Right ventricle myocardium inferior (tissue), 1 donor: ENCODE measurements at regions not wholly inside any gene's neighbourhood (a gene's known extent, or its start where the extent isn't known, plus 50 kb on each side); places are given as distances from the start of the nearest gene placed in this dataset.
A peak's percentile ranks its signal among the peaks of the same experiment; 100 is the strongest.
"Not testable (repeated sequence)": the region's sequence is repeated elsewhere in the genome, so short reads cannot be mapped to it uniquely, and the experiment has no call there.

ENCODE experiments used
- ATAC-seq: fragments of 200-7000 bp; cut with Tn5 transposase; one replicate; pipeline ENCODE4 v1.9.1; 2020; ENCODE audit warnings: mild to moderate bottlenecking, moderate library complexity
- DNase-seq: peaks from one replicate; pipeline ENCODE4 v3.0.0; 2021; ENCODE audit errors: missing footprints
- intact Hi-C: fragments of 100-400 bp; cut with DNase I; formaldehyde crosslinking; loops from one replicate; pipeline ENCODE4 v1.11.0; 2022
- donor health status: DM: no; HTN: yes; CAD: no; lungs with severe emphysema.

DNA sequence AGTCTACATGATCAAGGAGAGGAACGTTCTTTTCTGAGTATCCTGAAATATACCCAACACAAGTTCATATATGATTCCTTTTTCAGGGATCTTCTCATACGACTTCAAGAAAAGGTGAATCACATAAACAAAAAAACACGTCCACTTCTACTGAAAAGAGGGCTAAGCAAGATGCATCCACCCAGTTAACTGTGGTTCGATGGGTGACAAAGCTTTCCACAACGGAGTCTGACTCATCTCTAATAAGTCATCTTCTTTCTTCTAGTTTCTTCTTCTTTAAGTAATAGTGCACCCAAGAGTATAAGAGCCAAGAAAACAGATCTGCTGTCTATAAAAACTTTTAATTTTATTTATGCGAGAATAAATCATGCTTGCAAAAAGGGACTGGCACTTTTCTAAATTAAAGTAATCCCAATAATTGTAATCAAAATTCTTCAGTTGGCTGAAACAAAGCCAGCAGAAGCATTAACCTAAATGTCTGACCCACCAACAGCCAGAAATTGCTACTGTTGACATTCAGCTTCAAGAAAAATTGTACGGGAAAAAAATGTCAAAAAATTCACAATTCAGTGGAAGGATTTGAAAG lies 146.9 kb upstream of the ANK3 start:
- ATAC-seq (no peak), DNase-seq (no peak)
- intact Hi-C loops: no loop called here

GRCh38 chr10:60535427-60535826 lies 145.8 kb upstream of the ANK3 start:
- no peak for DNase-seq
- ATAC-seq: no peak
- intact Hi-C loops: no loop called here

- ATAC-seq: no peak
- DNase-seq: no peak
- intact Hi-C loops: no loop called here
These were observed 145.2 kb upstream of the ANK3 start for GRCh38 chr10:60534761-60535389.

DNA sequence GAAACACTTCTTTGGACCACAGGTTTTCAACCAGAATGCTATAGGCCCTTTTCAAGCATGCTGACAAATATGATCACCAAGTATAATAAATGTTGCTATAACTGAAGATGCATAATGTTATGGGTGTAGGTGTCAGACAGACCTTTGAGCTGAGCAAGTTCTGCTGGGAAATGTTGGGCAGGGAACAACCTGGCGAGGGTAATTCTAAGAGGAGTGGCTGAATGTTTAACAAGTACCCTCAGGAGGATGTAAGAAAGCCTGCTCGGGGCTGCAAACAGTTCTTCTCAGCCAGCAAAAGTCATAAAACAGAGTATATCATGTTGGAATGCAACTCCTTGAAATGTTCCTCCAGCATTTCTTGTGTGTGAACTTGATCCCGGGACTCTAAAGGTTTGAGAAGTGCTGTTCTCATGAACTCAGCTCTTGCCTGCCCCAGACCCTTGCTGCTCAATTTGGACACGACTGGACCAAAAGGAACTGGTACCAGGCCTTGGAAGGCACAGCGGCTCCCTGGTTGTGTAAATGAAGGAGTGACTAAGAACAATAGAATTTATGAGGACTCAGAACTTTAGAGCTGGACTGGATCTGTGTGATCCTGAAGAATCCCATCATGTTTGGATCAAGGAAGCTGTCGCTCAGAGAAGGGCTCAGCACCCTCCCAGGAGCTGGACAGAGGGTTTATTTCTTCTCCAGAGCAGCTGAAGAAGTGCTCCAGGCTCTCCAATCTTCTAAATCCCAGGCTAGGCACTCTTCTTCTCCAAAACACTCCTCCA lies 143.2 kb upstream of the ANK3 start:
- ATAC-seq (no peak), DNase-seq (no peak)
- intact Hi-C loops: no loop called here

GRCh38 chr10:60531006-60531405 lies 141.3 kb upstream of the ANK3 start:
- no peak for DNase-seq
- intact Hi-C loops: no loop called here
- no peak for ATAC-seq

- DNase-seq (no peak), ATAC-seq (no peak)
- intact Hi-C loops: no loop called here
These were observed 138.0 kb upstream of the ANK3 start for GRCh38 chr10:60527676-60528075.

GRCh38 chr10:60525716-60526585 lies 136.3 kb upstream of the ANK3 start:
- DNase-seq (no peak), ATAC-seq (no peak)
- intact Hi-C loops: no loop called here

GRCh38 chr10:60524541-60524940 lies 134.9 kb upstream of the ANK3 start:
- no peak for ATAC-seq
- intact Hi-C loops: no loop called here
- no peak for DNase-seq

DNA sequence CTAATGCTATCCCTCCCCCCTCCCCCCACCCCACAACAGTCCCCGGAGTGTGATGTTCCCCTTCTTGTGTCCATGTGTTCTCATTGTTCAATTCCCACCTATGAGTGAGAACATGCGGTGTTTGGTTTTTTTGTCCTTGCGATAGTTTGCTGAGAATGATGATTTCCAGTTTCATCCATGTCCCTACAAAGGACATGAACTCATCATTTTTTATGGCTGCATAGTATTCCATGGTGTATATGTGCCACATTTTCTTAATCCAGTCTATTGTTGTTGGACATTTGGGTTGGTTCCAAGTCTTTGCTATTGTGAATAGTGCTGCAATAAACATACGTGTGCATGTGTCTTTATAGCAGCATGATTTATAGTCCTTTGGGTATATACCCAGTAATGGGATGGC lies 133.7 kb upstream of the ANK3 start:
- intact Hi-C loops, ATAC-seq, DNase-seq: not testable (repeated sequence)

DNA sequence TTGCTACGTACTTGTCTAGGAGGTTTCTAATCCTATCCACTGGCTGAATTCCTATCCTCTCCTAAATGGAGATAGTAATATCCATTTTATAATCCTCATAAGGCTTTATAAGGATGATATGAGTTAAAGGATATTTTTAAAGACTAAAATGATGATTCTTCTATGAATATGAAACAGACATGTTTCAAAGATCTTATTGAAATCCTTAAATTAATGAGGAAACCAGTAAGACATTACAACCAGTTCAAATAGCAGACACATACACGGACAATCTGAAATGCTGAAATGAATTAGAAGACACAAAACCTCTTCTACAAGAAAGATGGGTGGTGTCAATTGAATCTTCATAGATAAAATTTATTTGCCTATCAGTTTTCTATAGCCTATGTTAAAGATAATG lies 132.9 kb upstream of the ANK3 start:
- DNase-seq: no peak
- ATAC-seq: no peak
- intact Hi-C loops: no loop called here

- peak; percentile 20 for ATAC-seq
- no peak for DNase-seq
- intact Hi-C loops: no loop called here
These were observed 132.3 kb upstream of the ANK3 start for GRCh38 chr10:60521974-60522405.

DNA sequence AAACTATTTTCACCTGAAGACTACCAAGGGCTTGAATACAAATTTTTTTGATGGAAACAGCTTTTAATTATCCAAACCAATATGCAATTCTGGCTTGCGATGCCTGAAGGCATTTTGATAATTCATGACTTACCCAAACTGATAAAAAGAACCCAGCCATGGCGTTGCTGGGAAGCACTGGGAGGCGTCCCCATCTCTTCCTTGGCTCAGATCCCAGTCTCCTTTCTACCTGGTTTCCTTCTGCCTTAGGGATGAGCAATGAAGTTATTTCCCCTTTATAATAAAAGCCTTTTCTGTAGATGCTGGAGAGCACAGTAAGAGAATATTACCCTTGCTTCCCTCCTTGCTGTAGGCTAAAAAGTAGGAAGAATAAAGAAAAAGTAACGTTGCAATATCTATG lies 129.1 kb upstream of the ANK3 start:
- DNase-seq: no peak
- intact Hi-C loops: no loop called here
- no peak for ATAC-seq

DNA sequence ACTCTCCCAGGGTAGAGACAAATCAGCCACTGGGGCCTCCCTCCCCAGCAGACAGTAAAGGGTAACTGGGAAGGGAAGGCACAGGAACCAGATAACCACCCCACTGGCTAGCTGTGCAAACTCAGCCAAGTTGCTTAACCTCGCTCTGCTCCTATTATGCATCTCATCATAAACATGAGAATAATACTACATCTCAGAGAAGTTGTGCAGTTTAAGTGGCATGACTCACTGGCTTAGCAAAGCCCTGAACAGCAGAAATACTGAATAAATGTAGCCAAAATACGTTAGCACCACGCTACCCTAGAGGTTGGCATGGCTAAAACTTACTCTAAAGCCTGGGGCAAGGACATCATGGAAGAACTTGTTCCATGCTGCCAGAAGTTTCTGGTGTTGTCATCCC lies 128.1 kb upstream of the ANK3 start:
- intact Hi-C loops: no loop called here
- DNase-seq (no peak), ATAC-seq (no peak)

DNA sequence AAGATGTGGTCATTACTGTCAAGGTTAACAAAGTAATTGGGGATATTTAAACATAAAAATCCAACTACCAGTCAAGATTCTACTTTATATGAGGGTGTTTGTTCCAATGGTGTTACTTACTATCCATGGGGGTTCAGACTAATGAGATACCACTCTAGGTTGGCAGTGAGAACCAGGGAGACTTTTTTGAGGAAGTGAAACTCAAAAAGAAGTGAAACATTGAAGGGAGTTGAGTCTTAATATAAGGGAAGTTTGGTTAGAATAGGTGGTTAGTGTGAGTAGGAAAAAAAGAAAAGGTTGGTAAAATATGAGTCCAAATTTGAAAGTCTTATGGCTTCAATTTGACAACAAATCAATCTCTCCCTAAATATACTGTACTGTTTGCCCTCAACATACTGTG lies 123.6 kb upstream of the ANK3 start:
- DNase-seq (no peak), ATAC-seq (no peak)
- intact Hi-C loops: no loop called here

GRCh38 chr10:60511477-60512229 lies 122.0 kb upstream of the ANK3 start:
- intact Hi-C loops: no loop called here

DNA sequence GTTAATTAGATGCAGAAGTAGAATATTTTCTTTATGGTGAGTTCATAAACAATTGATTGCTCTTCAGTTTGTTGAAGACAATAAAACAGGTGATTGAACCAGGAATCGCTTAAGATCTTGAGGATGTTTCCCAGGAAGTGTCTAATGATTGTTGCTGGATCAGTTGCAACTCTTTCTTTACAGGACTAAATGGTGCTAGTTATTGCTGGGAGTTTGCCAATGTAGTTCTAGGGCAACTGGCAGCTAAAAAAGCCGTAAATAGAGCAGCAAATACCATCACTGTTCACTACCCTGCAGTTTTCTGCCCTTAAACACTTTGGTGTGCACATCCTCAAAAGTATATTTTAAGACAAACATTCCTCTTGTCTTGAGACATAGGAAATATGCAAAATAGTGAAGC lies 119.2 kb upstream of the ANK3 start:
- ATAC-seq (no peak), DNase-seq (no peak)
- intact Hi-C loops: no loop called here

More at GRCh38 chr10:60511477-60512229, 122.0 kb upstream of the ANK3 start:
- no peak for DNase-seq
- peak; percentile 44 for ATAC-seq

DNA sequence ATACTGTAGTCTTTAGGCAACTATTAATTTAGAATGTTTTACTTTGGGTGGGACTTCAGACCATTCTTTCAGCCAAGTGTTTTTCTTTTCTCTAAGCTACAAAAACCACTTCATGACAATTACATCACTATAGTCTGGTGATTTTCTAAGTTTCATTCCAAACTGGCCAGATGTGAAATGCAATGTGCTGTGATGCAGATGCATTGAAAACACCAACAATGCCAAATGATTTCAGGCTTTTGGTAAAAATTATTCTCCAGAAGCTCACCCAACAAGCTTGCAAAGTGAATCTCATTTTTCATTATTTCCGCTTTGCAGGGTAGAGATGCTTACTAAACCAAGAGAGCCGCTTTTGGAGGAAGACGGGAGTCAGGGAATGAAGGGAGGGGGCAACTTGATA lies 118.4 kb upstream of the ANK3 start:
- intact Hi-C loops: no loop called here
- no peak for DNase-seq
- ATAC-seq: peak; percentile 57

GRCh38 chr10:60502621-60503020 lies 112.9 kb upstream of the ANK3 start:
- ATAC-seq (no peak), DNase-seq (no peak)
- intact Hi-C loops: no loop called here

GRCh38 chr10:60498985-60499384 lies 109.3 kb upstream of the ANK3 start:
- DNase-seq (no peak), ATAC-seq (no peak)
- intact Hi-C loops: no loop called here
